ENCODE measurements at regions not wholly inside any gene's neighbourhood (a gene's known extent, or its start where the extent isn't known, plus 50 kb on each side); places are given as distances from the start of the nearest gene placed in this dataset.
A peak's percentile ranks its signal among the peaks of the same experiment; 100 is the strongest.
"Not testable (repeated sequence)": the region's sequence is repeated elsewhere in the genome, so short reads cannot be mapped to it uniquely, and the experiment has no call there.

GRCh38 chr18:8935346-8935745, 167.2 kb upstream of the NDUFV2 start:
- H3K4me2 ChIP-seq (ENCODE audit: insufficient read depth, low read length); H2AFZ ChIP-seq (ENCODE audit: low read depth, low read length); H3K9me1 ChIP-seq (ENCODE audit: control insufficient read depth, insufficient read depth, low read length); in situ Hi-C loops (cut with MboI); DNase-seq (ENCODE audit: extremely low read depth in 1 of 4, low spot score in 3 of 4); ATAC-seq; H3K27ac ChIP-seq (ENCODE audit: extremely low read depth, low read depth, low read length); H3K9ac ChIP-seq (ENCODE audit: insufficient read depth in 1 of 2, low read depth in 2 of 2, low read length in 2 of 2); H3K4me3 ChIP-seq; H3K79me2 ChIP-seq (ENCODE audit: control insufficient read depth, insufficient read depth, low read length); intact Hi-C loops (cut with micrococcal nuclease); FAIRE-seq; H3K27me3 ChIP-seq (ENCODE audit: control insufficient read depth in 2 of 2, insufficient read depth in 2 of 2, low read length in 2 of 2); BruUV-seq (replicated peaks); H3K36me3 ChIP-seq (ENCODE audit: control insufficient read depth, insufficient read depth, low read length); H4K20me1 ChIP-seq (replicated peaks; ENCODE audit: control insufficient read depth, insufficient read depth, low read length); CTCF ChIA-PET (ENCODE audit: low intra/inter-chr PET ratio); H3K9me3 ChIP-seq (replicated peaks; ENCODE audit: control insufficient read depth, insufficient read depth, low read depth, low read length): not testable (repeated sequence)
- peaks cover 0 to 27% of the 10 kb centered on the region in 2 experiments; a peak in 3 of 5 replicates for H3K4me1 ChIP-seq (replicated peaks in 1 of 2; ENCODE audit: control insufficient read depth in 2 of 2, insufficient read depth in 2 of 2, low read length in 2 of 2)
- 94% methylated on average over 15 of the region's 24 CpGs for WGBS (ENCODE audit: insufficient coverage, low coverage, missing lambda C conversion rate)
- POLR2A ChIA-PET, result interaction anchor here (0.6 kb wide), 1 partner anchor 166 kb away, joined by 3 read pairs; no protein-coding TSS in a partner anchor

GRCh38 chr18:8936619-8937018, 165.9 kb upstream of the NDUFV2 start:
- H3K79me2 ChIP-seq (ENCODE audit: control insufficient read depth, insufficient read depth, low read length), result no peaks in the 10 kb centered on the region
- FAIRE-seq (no peak), ATAC-seq (no peak; the same call in 2 of the 3 replicates), DNase-seq (ENCODE audit: extremely low read depth in 1 of 4, low spot score in 3 of 4) (no peak)
- no peaks in the 10 kb centered on the region for H3K9me1 ChIP-seq (ENCODE audit: control insufficient read depth, insufficient read depth, low read length)
- H2AFZ ChIP-seq (ENCODE audit: low read depth, low read length), result 0 out of 2 replicates have a peak overlapping the region, but pooled peaks have one; percentile 5
- peaks cover 0 to 35% of the 10 kb centered on the region in 2 experiments; a peak in 3 of 5 replicates for H3K4me1 ChIP-seq (replicated peaks in 1 of 2; ENCODE audit: control insufficient read depth in 2 of 2, insufficient read depth in 2 of 2, low read length in 2 of 2)
- H3K27me3 ChIP-seq (ENCODE audit: control insufficient read depth in 2 of 2, insufficient read depth in 2 of 2, low read length in 2 of 2), result no peaks in the 10 kb centered on the region
- BruUV-seq (replicated peaks), result no TSS peak
- in situ Hi-C loops (cut with MboI), result no loop called here
- peaks cover 5% of the 10 kb centered on the region; the same call in 1 of the 2 replicates for H3K9me3 ChIP-seq (replicated peaks; ENCODE audit: control insufficient read depth, insufficient read depth, low read depth, low read length)
- ChIA-PET POLR2A (no interaction called here), CTCF (ENCODE audit: low intra/inter-chr PET ratio) (no interaction called here)
- WGBS (ENCODE audit: insufficient coverage, low coverage, missing lambda C conversion rate), result 41% methylated on average over 3 of the region's 3 CpGs
- H4K20me1 ChIP-seq (replicated peaks; ENCODE audit: control insufficient read depth, insufficient read depth, low read length), result no peaks in the 10 kb centered on the region
- no peaks in the 10 kb centered on the region; the same call in 2 of the 3 replicates for H3K36me3 ChIP-seq (ENCODE audit: control insufficient read depth, insufficient read depth, low read length)
- intact Hi-C loops (cut with micrococcal nuclease), result no loop called here
- H3K27ac ChIP-seq (ENCODE audit: extremely low read depth, low read depth, low read length), result 0 out of 3 replicates have a peak overlapping the region, but pooled peaks have one; percentile 2
- no peak overlapping the region for H3K9ac ChIP-seq (ENCODE audit: insufficient read depth in 1 of 2, low read depth in 2 of 2, low read length in 2 of 2)
- H3K4me3 ChIP-seq, result no peak overlapping the region
- H3K4me2 ChIP-seq (ENCODE audit: insufficient read depth, low read length), result no peak overlapping the region
- TF ChIP-seq CTCF (IDR thresholded peaks at IDR 0.05 in 2 of 3, conservative IDR thresholded peaks at IDR 0.05 in 1 of 3; ENCODE audit: insufficient read depth in 2 of 3, low read depth in 1 of 3, low read length in 3 of 3) (no peak), NCOA4 (IDR thresholded peaks at IDR 0.05; ENCODE audit: partially characterized antibody) (no peak), TOE1 (IDR thresholded peaks at IDR 0.05; ENCODE audit: borderline replicate concordance) (no peak), TOE1 (CRISPR knock-in tag; IDR thresholded peaks at IDR 0.05; ENCODE audit: borderline replicate concordance, low read depth) (no peak), SP1 (CRISPR knock-in tag; IDR thresholded peaks at IDR 0.05) (no peak), ZNF146 (CRISPR knock-in tag; IDR thresholded peaks at IDR 0.05; ENCODE audit: unreplicated experiment) (no peak), PCBP1 (IDR thresholded peaks at IDR 0.05; ENCODE audit: low read depth, low read length, poor library complexity, severe bottlenecking) (no peak), ZNF830 (CRISPR knock-in tag; IDR thresholded peaks at IDR 0.05) (no peak), MNT (conservative IDR thresholded peaks at IDR 0.05) (no peak), PHF21A (IDR thresholded peaks at IDR 0.05; ENCODE audit: borderline replicate concordance, low read depth) (no peak), FOXK1 (CRISPR knock-in tag; IDR thresholded peaks at IDR 0.05; ENCODE audit: borderline replicate concordance) (no peak), BCL6 (CRISPR knock-in tag; IDR thresholded peaks at IDR 0.05) (no peak), CHD4 (IDR thresholded peaks at IDR 0.05; ENCODE audit: insufficient read depth, insufficient replicate concordance, low read depth, low read length, poor library complexity, severe bottlenecking) (no peak)

Data from K562 (cell line).